ENCODE measurements at regions not wholly inside any gene's neighbourhood (a gene's known extent, or its start where the extent isn't known, plus 50 kb on each side); places are given as distances from the start of the nearest gene placed in this dataset.
A peak's percentile ranks its signal among the peaks of the same experiment; 100 is the strongest.
"Not testable (repeated sequence)": the region's sequence is repeated elsewhere in the genome, so short reads cannot be mapped to it uniquely, and the experiment has no call there.

DNA sequence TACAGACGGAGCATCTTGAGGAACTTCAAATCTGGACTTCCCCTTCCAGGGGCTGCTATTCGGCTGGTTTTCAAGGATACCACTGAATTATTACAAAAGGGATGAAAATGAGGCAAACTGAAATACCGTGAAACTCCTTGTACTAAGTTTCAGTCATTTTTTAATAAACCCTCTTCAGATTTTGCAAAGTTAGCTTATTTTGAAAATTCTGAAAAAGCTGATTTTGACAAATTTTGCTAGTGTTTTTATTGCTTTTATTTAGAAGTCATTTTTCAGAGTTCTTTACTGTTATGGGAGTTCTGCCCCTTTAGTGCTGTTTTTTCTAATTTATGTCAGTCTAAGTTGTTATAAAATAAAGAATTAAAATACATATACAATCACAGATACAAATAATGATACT lies 390.4 kb upstream of the VRK2 start:
- DNase-seq (ENCODE audit: low read depth in 2 of 3, low spot score in 2 of 3) = no peak

DNA sequence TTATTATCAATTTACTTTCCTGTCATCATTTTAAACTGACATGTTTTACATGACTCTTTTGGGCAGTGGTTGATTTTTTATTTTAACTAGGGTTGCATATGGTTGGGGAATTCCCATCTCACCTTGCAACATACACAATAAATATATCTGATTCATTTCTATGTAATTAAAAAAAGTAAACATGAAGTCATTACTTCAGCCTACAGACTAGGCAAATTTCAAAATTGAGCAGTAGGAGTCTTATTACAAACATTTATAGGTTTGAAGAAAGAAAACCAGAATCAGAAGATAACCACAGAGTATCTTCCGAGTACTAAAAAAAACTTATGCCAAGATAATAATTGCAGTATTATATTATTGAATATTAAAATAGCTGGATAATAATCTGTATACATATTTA lies 377.0 kb upstream of the VRK2 start:
- DNase-seq (ENCODE audit: low read depth in 2 of 3, low spot score in 2 of 3) = no peak

DNA sequence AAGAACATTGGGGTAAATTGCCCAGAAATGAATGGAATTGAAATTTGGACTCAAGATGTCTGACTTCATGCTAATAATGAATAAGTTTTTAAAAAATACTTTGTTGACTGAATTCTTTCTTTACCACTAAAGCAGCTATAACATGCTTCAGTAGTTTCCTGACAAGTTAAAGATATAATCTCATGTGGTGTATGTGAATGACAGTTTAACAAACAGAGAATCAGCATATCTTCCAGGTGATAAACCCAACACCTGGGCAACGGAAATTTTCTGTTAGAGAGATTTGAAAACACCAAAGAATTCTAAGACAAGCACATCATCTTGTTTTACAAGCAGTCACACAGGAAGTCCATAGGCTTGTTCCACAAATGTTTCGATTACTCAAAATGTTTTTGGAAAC lies 372.6 kb upstream of the VRK2 start:
- no peak for DNase-seq (ENCODE audit: low read depth in 2 of 3, low spot score in 2 of 3)

DNA sequence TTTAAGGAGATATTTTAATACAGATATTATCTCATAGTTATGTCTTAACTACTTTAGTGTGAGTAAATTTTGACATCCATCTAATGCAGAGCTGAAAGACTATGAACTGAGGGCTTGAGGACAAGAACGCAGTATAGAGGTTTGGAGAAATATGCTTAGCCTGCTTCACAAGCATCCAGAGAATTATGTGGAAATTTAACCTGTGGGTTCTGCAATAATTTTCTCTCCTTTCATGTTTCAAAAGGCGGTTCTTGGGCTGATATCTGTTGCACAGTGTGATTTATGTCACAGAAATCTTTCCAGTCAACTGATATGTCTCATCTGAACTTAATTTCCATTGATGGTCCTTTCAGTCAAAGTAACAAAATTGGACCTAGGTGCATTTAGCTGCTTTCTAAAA lies 371.9 kb upstream of the VRK2 start:
- DNase-seq (ENCODE audit: low read depth in 2 of 3, low spot score in 2 of 3) = no peak

DNA sequence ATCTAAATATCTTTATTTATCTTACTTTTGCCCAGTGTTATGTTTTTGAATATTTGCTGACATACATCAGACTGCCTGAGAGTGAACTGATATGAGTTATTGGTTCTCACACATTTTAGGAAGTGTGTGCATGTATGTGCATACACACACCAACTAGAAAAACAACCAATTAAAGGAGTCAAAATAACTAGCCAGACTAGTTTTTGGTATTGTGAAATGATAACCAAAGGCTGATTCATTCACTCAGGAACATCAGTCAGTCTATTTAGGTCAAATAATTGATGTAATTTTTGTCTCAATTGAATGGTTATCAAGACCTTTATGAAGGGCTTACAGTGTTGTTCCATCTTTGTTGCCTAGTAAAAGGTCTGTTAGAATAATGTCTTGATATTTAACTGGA lies 369.3 kb upstream of the VRK2 start:
- no peak for DNase-seq (ENCODE audit: low read depth in 2 of 3, low spot score in 2 of 3)

DNA sequence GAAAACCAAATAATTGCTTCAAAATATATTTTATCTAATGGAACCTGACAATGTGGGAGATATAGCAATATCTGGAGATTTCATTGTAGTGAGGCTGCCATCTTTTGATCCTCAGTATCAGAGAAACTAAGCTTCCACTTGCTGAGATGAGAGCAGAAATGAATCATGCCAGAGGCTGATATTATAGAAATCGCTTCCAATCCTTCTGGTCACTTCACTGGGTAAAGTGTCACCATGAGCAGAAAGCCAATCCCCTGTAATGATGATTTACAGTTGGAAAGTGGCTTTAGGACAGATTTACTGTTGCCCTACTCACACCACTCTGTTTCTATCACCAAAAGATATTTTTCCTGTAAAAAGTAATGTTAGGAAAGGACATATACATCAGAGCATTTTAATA lies 365.0 kb upstream of the VRK2 start:
- DNase-seq (ENCODE audit: low read depth in 2 of 3, low spot score in 2 of 3) = no peak

DNA sequence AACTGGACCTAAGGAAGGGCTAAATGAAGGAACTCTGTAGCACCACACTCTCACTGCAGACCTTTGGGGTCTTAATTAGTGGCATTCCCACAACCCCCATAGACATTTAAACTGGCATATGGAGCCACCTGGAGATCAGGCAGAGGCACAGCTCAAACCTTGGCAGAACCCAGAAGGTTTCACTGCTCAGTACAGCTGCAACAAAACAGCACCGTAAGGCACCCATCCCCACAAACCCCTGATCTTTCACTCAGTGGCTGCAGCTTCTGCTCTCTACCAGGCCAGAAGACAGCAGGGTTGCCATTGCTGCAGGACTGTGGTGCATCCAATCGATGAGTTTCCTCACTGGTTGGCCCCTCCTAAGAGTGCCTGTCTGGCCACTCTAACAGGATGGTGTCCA lies 361.6 kb upstream of the VRK2 start:
- no peak for DNase-seq (ENCODE audit: low read depth in 2 of 3, low spot score in 2 of 3)

- DNase-seq (ENCODE audit: low read depth in 2 of 3, low spot score in 2 of 3) = no peak
Measured at GRCh38 chr2:57692395-57692794, 354.2 kb upstream of the VRK2 start.

- DNase-seq (ENCODE audit: low read depth in 2 of 3, low spot score in 2 of 3) = no peak
Measured at GRCh38 chr2:57693177-57693576, 353.4 kb upstream of the VRK2 start.

DNA sequence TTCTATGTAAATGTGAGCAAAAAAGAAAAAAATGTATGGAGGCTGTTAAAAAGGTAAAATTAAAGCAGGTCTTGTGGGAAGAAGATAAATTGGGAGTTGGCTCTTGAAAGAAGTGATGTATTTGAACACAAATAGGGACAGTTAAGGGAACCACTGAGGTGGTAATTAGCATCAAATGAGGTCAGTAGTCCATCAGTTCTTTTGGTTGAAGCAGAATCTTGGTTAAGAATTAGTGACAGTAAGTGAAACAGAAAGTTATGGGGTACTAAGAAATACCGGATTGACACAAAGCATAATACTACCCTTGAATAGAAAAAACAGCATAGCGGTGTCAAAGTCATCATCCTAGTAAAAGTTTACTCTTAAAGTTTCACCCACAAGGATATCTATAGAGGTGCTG lies 352.6 kb upstream of the VRK2 start:
- DNase-seq (ENCODE audit: low read depth in 2 of 3, low spot score in 2 of 3) = no peak

DNA sequence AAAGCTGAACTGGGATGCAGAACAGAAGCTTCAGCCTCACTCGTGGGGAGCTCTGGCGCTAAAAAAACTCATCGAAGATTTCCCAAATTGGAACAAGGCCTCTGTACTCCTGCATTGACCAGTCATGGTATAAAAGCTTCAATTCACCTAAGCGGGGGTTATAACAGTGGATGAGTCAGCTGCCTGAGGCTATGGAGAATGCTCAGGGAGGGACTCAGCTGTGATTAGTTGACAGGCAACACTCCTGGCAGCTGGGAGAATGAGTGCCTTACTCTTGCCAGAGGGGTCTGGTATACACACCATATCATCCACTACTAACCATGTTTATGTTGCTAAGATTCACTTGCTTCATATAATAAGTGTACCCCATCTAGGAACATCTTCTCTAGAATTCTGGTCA lies 350.6 kb upstream of the VRK2 start:
- DNase-seq (ENCODE audit: low read depth in 2 of 3, low spot score in 2 of 3) = no peak

DNA sequence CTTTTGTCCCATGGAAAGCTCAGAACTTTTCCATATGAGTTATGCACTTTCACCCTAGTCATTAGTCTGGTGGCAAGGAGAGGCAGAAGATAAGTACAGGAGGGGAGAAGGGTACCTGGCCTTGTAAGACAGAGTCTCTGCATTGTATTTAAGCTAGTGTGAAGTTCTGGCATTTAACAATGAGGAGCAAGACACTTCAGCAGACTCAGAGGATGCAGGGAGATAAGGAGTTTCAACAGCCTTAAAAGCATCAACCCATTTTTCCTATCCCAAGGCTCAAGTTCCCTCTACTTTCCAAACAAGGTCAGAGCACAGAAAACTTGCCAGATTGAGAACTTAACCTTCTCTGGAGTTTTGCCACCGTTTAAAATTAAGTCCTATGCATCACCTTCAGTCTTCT lies 348.2 kb upstream of the VRK2 start:
- DNase-seq (ENCODE audit: low read depth in 2 of 3, low spot score in 2 of 3) = no peak

DNA sequence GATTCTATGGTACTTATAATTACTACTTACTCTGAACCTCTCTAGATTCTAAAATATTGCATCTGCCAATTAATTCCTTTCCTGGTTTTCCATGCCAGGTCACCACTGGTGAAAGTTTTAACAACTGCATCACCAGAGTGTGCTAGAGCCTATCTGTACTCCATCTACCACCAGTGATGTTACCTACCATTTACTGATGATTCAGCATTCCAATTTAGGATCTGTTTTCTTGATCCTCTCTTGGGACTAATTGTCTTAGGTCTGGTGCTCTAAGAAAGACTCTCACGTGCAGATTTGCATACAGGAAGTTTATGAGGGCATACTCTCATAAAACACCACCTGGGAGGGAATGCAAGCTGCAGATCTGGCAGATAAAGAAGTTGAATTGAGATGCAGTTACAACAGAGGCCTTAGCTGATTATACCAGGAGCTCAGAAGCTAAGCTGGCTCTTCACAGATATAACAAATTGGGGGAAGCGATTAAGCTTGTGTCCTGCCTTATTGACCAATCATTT lies 347.6 kb upstream of the VRK2 start:
- DNase-seq (ENCODE audit: low read depth in 2 of 3, low spot score in 2 of 3) = no peak

DNA sequence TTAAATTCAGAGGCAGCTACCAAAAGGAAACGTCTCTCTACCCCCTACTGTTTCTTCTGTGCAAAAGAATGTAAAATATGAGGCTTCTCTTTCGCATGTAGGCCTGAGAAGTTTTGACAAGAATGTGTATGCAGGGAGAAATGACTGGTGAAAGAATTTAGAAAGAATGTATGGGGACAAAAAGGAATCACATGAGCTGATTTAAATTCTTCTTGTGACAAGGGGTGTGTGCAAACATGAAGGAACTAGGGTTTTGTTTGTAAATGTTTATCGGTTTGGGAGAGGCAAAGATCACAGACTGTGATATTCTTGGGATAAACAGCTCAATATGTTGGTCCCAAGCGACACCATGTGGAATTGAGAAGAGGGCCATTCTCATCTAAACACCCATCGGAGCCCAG lies 345.2 kb upstream of the VRK2 start:
- no peak for DNase-seq (ENCODE audit: low read depth in 2 of 3, low spot score in 2 of 3)

GRCh38 chr2:57703407-57703806 lies 343.2 kb upstream of the VRK2 start:
- DNase-seq (ENCODE audit: low read depth in 2 of 3, low spot score in 2 of 3) = no peak

GRCh38 chr2:57707794-57708193 lies 338.8 kb upstream of the VRK2 start:
- not testable (repeated sequence) for DNase-seq (ENCODE audit: low read depth in 2 of 3, low spot score in 2 of 3)

DNA sequence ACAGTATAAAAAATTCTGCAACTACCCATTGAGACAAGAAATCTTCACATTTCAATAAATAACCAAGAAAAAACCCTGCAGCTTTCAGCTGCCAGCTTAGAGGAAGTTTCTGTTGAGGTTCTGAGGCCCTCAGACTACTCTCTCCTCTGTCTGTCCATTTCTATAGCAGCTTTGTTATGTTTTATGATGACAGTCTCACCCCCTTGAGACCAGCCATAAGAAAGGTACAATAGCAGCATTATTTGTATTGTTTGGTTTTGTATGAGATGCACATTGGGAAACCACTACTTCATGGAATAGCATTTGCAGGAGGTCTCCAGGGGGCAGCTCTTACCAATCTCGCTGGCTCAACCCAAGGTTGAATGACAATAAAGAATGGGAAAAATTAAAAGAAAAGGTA lies 334.6 kb upstream of the VRK2 start:
- DNase-seq (ENCODE audit: low read depth in 2 of 3, low spot score in 2 of 3) = no peak

DNA sequence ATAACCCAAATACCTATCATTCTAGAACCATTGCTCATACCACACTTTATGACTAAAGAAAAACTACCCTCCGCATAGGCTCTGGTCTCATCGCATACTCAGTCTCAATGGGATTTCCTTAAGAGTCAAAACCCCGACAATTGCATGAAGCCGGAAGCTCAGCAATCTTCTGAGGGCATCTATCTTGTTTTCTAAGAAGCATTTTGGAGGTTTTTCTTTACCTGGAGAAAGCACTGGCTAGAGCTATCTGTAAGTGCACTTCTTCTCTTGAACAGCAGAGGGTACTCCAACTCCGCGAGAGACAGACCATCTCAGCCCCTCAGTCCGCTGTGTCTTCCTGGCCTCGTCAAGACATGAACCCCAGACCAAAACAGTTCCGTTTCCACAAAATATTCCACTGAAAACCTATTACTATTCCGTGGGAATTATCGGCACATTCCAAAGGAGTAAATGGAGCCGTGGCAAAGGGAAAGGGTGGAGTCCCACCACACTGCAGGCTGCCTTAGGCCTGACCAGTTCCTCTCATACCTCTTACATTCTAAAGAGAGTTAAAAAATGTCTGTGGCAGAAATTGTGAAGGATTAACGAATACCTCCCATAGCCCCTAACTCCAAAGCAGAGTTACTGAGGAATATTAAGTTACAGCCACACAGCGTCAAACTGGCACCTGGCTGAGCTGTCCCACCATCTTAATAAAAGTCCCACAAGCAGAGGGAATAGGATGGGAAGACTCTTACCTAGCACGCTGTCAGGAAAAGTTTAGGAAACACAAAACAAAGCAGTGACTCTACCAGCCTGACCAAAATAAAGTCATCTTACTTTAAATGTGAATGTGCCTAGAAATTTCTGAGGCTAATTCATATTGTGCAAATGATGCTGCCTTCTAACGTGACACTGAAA lies 325.6 kb upstream of the VRK2 start:
- DNase-seq (ENCODE audit: low read depth in 2 of 3, low spot score in 2 of 3) = peak in 2 of 3 donors; percentile 45 to 76

DNA sequence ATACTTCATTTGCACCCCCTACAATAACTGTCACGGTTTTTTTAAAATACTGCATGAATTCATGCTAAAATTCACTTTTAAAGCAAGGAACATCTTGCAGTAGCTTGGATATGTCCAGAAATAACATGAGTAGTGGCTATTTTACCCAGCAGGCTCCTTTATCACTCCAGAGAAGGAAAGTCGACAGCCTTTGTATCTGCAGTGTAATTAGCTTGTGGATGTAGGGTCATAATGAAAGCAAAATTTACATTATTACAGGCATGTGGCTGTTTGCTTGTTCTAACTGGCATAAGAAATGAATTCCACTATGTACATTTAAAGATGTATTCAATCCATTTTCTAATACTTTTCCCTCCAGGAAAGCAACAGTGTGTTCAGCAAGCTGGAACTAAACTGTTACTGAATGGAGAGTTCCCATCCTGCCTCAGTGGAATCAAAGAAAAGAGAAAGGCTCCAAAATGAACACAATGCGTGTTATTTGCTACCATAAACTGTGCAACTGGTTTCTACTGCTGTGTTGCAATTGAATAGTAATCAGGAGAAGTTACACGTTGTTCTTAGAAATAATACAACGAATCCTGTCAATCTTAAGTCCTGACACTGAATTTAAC lies 321.2 kb upstream of the VRK2 start:
- no peak for DNase-seq (ENCODE audit: low read depth in 2 of 3, low spot score in 2 of 3)

GRCh38 chr2:57726294-57726693 lies 320.3 kb upstream of the VRK2 start:
- no peak for DNase-seq (ENCODE audit: low read depth in 2 of 3, low spot score in 2 of 3)

GRCh38 chr2:57728691-57729090 lies 317.9 kb upstream of the VRK2 start:
- DNase-seq (ENCODE audit: low read depth in 2 of 3, low spot score in 2 of 3) = no peak

DNA sequence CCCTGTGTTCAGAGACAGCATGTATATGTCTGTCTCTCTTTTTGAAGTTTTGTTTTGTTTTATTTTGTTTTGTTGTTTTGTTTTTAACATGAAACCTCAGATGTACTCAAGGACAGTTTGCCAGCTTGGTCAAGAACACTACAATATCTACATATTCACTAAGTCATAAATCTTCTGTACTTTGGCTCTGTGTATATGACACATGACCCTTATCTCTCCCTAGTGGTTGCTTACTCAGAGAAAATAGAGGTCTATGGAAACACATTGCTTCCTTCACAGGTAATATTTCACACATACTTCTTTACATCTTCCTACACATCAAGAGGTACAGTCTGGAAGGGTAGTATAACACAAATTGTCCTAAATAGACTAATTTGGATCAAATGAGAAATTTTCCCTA lies 312.6 kb upstream of the VRK2 start:
- no peak for DNase-seq (ENCODE audit: low read depth in 2 of 3, low spot score in 2 of 3)

All from hematopoietic multipotent progenitor cell (in vitro differentiated cells).